C4-2B (cell line): ENCODE measurements at regions not wholly inside any gene's neighbourhood (a gene's known extent, or its start where the extent isn't known, plus 50 kb on each side); places are given as distances from the start of the nearest gene placed in this dataset.

Source experiments
- H3K27ac ChIP-seq: fragments of 450-650 bp; 2 replicates; pipeline ENCODE4 v1.5.1; 2017
- ZFX ChIP-seq: fragments of 450-650 bp; IDR thresholded peaks from 2 replicates; pipeline ENCODE4 v1.6.1; 2017
- TF ChIP-seq, protein P1 (sequence below): fragments of 450-650 bp; conservative IDR thresholded peaks from 2 replicates; pipeline ENCODE4 v1.5.1; 2017; ENCODE audit warnings: mild to moderate bottlenecking

DNA sequence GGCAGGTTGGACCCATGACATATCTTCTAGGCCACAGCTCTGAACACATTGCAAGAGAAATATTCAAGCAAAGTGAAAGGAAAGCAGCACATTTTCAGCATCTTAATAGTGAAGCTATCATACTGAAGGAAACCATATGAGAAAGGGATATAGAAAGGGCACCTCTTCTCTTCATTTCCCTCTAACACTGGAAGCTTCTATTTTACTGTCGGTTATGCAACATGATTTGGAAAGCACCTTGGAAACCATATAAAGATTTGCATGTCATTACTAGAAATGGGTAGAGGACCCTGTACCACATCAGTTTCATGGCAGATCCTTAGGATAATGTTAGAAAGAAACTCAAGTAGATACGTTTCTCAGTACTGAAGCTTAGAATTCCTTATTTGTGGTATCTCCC is 70.5 kb upstream of the HMGN3 start:
- no peak for TF ChIP-seq ZFX
- TF ChIP-seq, protein P1, sequence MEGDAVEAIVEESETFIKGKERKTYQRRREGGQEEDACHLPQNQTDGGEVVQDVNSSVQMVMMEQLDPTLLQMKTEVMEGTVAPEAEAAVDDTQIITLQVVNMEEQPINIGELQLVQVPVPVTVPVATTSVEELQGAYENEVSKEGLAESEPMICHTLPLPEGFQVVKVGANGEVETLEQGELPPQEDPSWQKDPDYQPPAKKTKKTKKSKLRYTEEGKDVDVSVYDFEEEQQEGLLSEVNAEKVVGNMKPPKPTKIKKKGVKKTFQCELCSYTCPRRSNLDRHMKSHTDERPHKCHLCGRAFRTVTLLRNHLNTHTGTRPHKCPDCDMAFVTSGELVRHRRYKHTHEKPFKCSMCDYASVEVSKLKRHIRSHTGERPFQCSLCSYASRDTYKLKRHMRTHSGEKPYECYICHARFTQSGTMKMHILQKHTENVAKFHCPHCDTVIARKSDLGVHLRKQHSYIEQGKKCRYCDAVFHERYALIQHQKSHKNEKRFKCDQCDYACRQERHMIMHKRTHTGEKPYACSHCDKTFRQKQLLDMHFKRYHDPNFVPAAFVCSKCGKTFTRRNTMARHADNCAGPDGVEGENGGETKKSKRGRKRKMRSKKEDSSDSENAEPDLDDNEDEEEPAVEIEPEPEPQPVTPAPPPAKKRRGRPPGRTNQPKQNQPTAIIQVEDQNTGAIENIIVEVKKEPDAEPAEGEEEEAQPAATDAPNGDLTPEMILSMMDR, result no peak
- no peak overlapping the region for H3K27ac ChIP-seq

DNA sequence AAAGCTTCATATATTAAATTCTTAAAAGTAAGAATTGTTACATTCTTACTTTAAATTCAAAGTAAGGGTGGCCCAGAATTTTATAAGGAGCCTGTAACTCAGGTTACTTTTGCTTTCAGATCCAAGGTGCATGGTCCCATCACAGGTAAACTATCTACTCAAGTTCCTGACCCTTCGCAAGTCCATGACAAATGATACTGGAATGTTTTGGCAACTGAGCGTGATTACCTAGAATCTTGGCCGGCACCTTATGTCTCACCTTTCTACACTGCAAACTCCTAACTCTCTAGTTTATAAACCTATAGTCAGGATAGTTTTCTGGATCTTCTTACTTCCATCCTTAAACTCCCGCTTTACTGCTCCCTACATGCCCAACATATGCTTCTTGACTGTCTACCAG is 67.9 kb upstream of the HMGN3 start:
- TF ChIP-seq ZFX, result no peak
- TF ChIP-seq, protein P1, result no peak
- no peak overlapping the region for H3K27ac ChIP-seq

DNA sequence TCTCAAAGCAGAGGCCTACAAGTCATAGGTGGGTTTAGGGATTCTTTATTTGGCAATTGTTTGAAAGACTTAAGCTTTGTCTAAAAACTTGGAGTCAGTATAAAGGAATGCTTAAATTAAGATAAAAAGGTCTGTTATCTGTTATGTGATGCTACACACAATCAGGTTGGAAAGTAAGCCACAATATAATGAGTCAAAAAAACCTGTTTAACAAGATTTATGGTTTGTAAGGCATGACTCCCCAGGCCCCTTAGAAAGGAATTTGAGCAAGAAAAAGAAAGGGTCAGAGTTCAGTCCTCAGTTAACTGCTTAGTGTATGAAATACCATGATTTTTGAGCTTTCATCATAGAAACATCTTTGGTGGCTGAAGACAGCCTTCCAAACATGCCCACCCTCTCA is 66.8 kb upstream of the HMGN3 start:
- TF ChIP-seq, protein P1, result no peak
- no peak for TF ChIP-seq ZFX
- H3K27ac ChIP-seq, result no peak overlapping the region

DNA sequence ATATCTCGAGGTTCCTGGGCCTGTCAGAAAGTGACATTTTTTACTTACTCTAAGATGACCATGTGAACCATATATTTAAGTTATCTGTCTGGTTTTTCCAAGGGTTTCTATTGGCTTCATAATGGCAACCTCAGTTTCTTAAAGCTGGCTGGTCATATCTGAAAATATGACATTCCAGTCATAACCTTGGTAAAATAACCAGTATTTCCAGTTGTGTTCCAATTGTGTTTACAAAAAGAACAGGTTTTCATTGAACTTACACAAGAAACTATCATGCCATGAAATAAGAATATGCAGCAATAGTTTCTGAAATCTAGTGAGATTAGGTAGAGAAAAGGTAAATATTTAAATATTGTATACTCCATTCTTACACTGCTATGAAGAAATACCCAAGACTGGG is 61.7 kb upstream of the HMGN3 start:
- no peak overlapping the region for H3K27ac ChIP-seq
- no peak for TF ChIP-seq ZFX
- TF ChIP-seq, protein P1, result no peak
